Astrocyte (in vitro differentiated cells and primary cell): ENCODE measurements at regions not wholly inside any gene's neighbourhood (a gene's known extent, or its start where the extent isn't known, plus 50 kb on each side); places are given as distances from the start of the nearest gene placed in this dataset.

Experiments used
- DNase-seq: peaks from one replicate; pipeline ENCODE4 v3.0.0-alpha.2; 2010; ENCODE audit warnings: low read depth
- FAIRE-seq: peaks from 2 replicates; lab custom pipeline; 2011; peaks lifted over from hg19 to GRCh38; lab: Jason Lieb, UNC
- H2AFZ ChIP-seq: 2 replicates; pipeline ENCODE4 v1.6.0; 2012; ENCODE audit warnings: low read depth, low read length, inconsistent platforms
- H3K27ac ChIP-seq: 2 replicates; pipeline ENCODE4 v1.5.1; 2011; ENCODE audit warnings: low read depth, low read length, inconsistent platforms
- H3K27me3 ChIP-seq: 2 replicates; pipeline ENCODE4 v1.6.0; 2011; ENCODE audit warnings: low read length, inconsistent platforms; ENCODE audit not compliant: insufficient read depth
- H3K36me3 ChIP-seq: 2 replicates; pipeline ENCODE4 v1.5.1; 2011; ENCODE audit warnings: low read length, inconsistent platforms; ENCODE audit not compliant: insufficient read depth
- H3K4me1 ChIP-seq: 2 replicates; pipeline ENCODE4 v1.5.1; 2011; ENCODE audit warnings: low read length, inconsistent platforms; ENCODE audit not compliant: insufficient read depth
- H3K4me2 ChIP-seq: 2 replicates; pipeline ENCODE4 v1.6.0; 2012; ENCODE audit warnings: low read length, inconsistent platforms
- H3K4me3 ChIP-seq: 2 replicates; pipeline ENCODE4 v1.5.1; 2011; ENCODE audit warnings: low read depth, mild to moderate bottlenecking, low read length, inconsistent platforms; ENCODE audit not compliant: insufficient read depth
- H3K79me2 ChIP-seq: 2 replicates; pipeline ENCODE4 v1.6.0; 2012; ENCODE audit warnings: mild to moderate bottlenecking, low read length, inconsistent platforms; ENCODE audit not compliant: insufficient read depth
- H3K9ac ChIP-seq: 2 replicates; pipeline ENCODE4 v1.6.0; 2012; ENCODE audit warnings: mild to moderate bottlenecking, low read length, inconsistent platforms
- H3K9me3 ChIP-seq: 2 replicates; pipeline ENCODE4 v1.5.1; 2012; ENCODE audit warnings: low read depth, mild to moderate bottlenecking, low read length, inconsistent platforms; ENCODE audit not compliant: insufficient read depth
- H4K20me1 ChIP-seq: 2 replicates; pipeline ENCODE4 v1.6.0; 2012; ENCODE audit warnings: low read length, inconsistent platforms; ENCODE audit not compliant: insufficient read depth
- H3K27ac Mint-ChIP-seq: one replicate; pipeline ENCODE4 v1.8.0; 2021; ENCODE audit warnings: mild to moderate bottlenecking, mixed read lengths; ENCODE audit not compliant: unreplicated experiment
- H3K27me3 Mint-ChIP-seq: one replicate; pipeline ENCODE4 v1.8.0; 2021; ENCODE audit warnings: low read depth, mixed read lengths; ENCODE audit not compliant: unreplicated experiment
- H3K36me3 Mint-ChIP-seq: one replicate; pipeline ENCODE4 v1.8.0; 2021; ENCODE audit warnings: low read depth, mixed read lengths; ENCODE audit not compliant: unreplicated experiment
- H3K4me1 Mint-ChIP-seq: one replicate; pipeline ENCODE4 v1.8.0; 2021; ENCODE audit warnings: low read depth, mixed read lengths; ENCODE audit not compliant: unreplicated experiment
- H3K4me3 Mint-ChIP-seq: one replicate; pipeline ENCODE4 v1.8.0; 2021; ENCODE audit warnings: mild to moderate bottlenecking, moderate library complexity, mixed read lengths; ENCODE audit not compliant: unreplicated experiment
- H3K9me3 Mint-ChIP-seq: one replicate; pipeline ENCODE4 v1.8.0; 2021; ENCODE audit warnings: mild to moderate bottlenecking, mixed read lengths; ENCODE audit not compliant: unreplicated experiment
- EZH2 ChIP-seq: IDR thresholded peaks from 2 replicates; pipeline ENCODE4 v1.6.1; 2012; ENCODE audit warnings: mild to moderate bottlenecking, low read length, inconsistent platforms; ENCODE audit not compliant: insufficient read depth
- TF ChIP-seq, protein P1 (sequence below): IDR thresholded peaks from 2 replicates; pipeline ENCODE4 v1.5.1; 2011; ENCODE audit warnings: low read depth, mild to moderate bottlenecking, inconsistent platforms, low read length, moderate library complexity; ENCODE audit not compliant: insufficient read depth

DNA sequence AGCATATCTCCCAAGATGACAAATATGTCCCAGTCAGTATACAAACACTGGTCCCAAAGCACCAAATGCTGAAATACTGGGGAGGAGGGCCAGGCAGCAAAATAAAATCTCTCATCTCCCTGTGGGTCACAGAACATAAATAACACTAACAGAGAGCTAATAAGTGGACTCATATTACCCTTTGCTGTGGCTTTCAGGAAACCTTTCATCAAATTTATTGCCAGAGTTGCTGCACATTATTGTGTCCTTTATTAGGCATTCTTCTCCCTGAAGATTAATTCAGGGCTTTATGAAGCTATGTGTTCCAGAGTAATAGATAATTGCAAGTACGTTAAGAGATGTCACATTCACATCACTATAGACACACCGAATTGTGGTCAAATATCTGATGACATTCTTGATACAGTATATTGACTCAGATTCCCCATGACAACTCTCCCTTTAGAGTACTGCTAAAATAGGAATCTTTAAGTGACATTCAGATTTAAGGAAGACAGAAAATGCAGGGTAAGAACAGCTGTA, 124.1 kb upstream of the PRR32 start:
- no peak overlapping the region for H3K27ac ChIP-seq
- no peaks in the 10 kb centered on the region for H3K27me3 ChIP-seq
- H3K4me1 ChIP-seq = no peaks in the 10 kb centered on the region
- H3K4me2 ChIP-seq = no peak overlapping the region
- no peak for DNase-seq
- no peak overlapping the region for H3K4me3 Mint-ChIP-seq
- FAIRE-seq = peak; percentile 34
- H3K4me1 Mint-ChIP-seq = no peaks in the 10 kb centered on the region
- H3K36me3 Mint-ChIP-seq = no peaks in the 10 kb centered on the region
- TF ChIP-seq, protein P1, sequence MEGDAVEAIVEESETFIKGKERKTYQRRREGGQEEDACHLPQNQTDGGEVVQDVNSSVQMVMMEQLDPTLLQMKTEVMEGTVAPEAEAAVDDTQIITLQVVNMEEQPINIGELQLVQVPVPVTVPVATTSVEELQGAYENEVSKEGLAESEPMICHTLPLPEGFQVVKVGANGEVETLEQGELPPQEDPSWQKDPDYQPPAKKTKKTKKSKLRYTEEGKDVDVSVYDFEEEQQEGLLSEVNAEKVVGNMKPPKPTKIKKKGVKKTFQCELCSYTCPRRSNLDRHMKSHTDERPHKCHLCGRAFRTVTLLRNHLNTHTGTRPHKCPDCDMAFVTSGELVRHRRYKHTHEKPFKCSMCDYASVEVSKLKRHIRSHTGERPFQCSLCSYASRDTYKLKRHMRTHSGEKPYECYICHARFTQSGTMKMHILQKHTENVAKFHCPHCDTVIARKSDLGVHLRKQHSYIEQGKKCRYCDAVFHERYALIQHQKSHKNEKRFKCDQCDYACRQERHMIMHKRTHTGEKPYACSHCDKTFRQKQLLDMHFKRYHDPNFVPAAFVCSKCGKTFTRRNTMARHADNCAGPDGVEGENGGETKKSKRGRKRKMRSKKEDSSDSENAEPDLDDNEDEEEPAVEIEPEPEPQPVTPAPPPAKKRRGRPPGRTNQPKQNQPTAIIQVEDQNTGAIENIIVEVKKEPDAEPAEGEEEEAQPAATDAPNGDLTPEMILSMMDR = no peak
- TF ChIP-seq EZH2 = no peak
- no peaks in the 10 kb centered on the region for H3K36me3 ChIP-seq
- no peaks in the 10 kb centered on the region for H3K9me3 ChIP-seq
- H3K4me3 ChIP-seq = no peak overlapping the region
- H3K27ac Mint-ChIP-seq = no peak overlapping the region
- no peaks in the 10 kb centered on the region for H3K9me3 Mint-ChIP-seq
- H3K9ac ChIP-seq = no peak overlapping the region
- H4K20me1 ChIP-seq = no peaks in the 10 kb centered on the region
- H3K27me3 Mint-ChIP-seq = no peaks in the 10 kb centered on the region
- H3K79me2 ChIP-seq = no peaks in the 10 kb centered on the region
- H2AFZ ChIP-seq = no peak overlapping the region

DNA sequence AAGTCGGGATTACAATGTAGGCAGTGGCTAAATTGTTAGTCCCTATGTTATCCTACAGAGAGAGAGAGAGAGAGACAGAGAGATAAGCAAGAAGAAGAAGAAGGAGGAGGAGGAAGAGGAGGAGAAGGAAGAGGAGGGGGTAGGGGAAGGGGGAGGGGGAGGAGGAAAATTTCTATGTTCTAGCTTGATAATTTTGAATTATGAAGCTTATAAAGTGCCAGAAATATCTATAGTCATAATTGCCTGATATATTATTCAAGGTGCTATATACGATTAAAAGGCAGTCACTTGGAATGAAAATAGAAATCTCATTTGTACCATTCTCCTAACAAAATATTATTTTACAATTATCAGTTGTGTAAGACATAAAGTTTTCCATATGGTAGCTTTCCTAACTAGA, 122.4 kb upstream of the PRR32 start:
- H3K27ac Mint-ChIP-seq = no peak overlapping the region
- DNase-seq = no peak

DNA sequence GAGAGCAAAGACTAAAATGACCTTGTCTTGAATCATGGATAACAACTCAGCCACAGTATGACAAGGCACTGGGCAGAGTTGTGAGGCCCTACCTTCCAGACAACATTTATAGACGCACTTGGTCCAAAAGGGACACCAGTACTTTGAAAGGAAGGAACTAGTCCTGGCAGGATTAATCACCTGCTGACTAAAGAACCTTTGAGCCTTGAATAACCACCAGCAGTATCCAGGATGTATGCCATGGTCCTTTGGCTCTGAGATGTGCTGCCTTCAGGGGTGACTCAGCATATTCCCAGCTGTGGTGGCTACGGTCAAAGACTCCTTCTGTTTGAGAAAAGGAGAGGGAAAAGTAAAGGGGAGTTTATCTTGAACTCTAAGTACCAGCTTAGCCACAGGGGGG, 118.1 kb upstream of the PRR32 start:
- Mint-ChIP-seq H3K4me3 (no peak overlapping the region), H3K4me1 (no peaks in the 10 kb centered on the region), H3K27ac (no peak overlapping the region), H3K27me3 (no peaks in the 10 kb centered on the region), H3K9me3 (no peaks in the 10 kb centered on the region), H3K36me3 (no peaks in the 10 kb centered on the region)
- Histone ChIP-seq H3K36me3 (no peaks in the 10 kb centered on the region), H3K9me3 (no peaks in the 10 kb centered on the region), H3K4me1 (no peaks in the 10 kb centered on the region), H4K20me1 (no peaks in the 10 kb centered on the region), H3K79me2 (no peaks in the 10 kb centered on the region), H3K27me3 (no peaks in the 10 kb centered on the region), H3K4me3 (no peak overlapping the region), H3K27ac (no peak overlapping the region), H3K4me2 (no peak overlapping the region), H2AFZ (no peak overlapping the region), H3K9ac (no peak overlapping the region)
- FAIRE-seq = no peak
- TF ChIP-seq, protein P1 = no peak
- no peak for TF ChIP-seq EZH2
- no peak for DNase-seq

More for the DNA sequence above, 122.4 kb upstream of the PRR32 start:
- Histone ChIP-seq H3K4me2 (no peak overlapping the region), H3K27ac (no peak overlapping the region), H3K79me2 (no peaks in the 10 kb centered on the region), H3K36me3 (no peaks in the 10 kb centered on the region), H4K20me1 (no peaks in the 10 kb centered on the region), H3K4me3 (no peak overlapping the region), H2AFZ (no peak overlapping the region), H3K9ac (no peak overlapping the region), H3K27me3 (no peaks in the 10 kb centered on the region), H3K4me1 (no peaks in the 10 kb centered on the region), H3K9me3 (no peaks in the 10 kb centered on the region)
- no peaks in the 10 kb centered on the region for H3K4me1 Mint-ChIP-seq
- no peak for TF ChIP-seq EZH2
- TF ChIP-seq, protein P1 = no peak
- no peaks in the 10 kb centered on the region for H3K36me3 Mint-ChIP-seq
- no peaks in the 10 kb centered on the region for H3K9me3 Mint-ChIP-seq
- no peak for FAIRE-seq
- no peak overlapping the region for H3K4me3 Mint-ChIP-seq
- H3K27me3 Mint-ChIP-seq = no peaks in the 10 kb centered on the region
